ENCODE measurements at regions not wholly inside any gene's neighbourhood (a gene's known extent, or its start where the extent isn't known, plus 50 kb on each side); places are given as distances from the start of the nearest gene placed in this dataset.

DNA sequence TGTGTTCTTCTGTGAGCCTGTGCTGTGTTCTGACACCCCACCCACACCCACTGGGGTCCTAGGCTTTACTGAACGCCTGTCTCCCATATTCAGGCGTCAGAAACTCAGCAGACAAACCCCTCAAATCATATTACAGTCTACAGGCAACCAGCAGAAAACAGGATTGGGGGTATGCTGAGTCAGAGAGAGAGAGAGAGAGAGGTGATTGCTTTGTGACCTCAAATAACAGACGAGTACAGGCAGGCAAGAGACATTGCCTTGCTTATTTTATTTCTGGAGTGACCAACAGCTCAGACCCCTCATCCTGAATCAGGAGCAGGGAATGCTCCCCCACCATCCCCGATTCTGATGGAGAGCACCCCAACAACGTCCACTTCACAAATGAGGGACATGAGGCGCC is 473.9 kb downstream of the PMP22 start:
- Histone ChIP-seq H3K4me2 (ENCODE audit: low read length) (no peak overlapping the region), H4K20me1 (ENCODE audit: insufficient read depth) (no peaks in the 10 kb centered on the region), H3K27ac (ENCODE audit: low read depth, low read length) (no peak overlapping the region), H3K79me2 (ENCODE audit: insufficient read depth, low read length) (no peaks in the 10 kb centered on the region), H2AFZ (ENCODE audit: low read depth, low read length, poor library complexity, severe bottlenecking) (no peak overlapping the region), H3K9me3 (ENCODE audit: control insufficient read depth in 1 of 2, insufficient read depth in 1 of 2, low read depth in 1 of 2, low read length in 2 of 2) (no peaks in the 10 kb centered on the region; a peak in 1 of 4 replicates), H3K27me3 (ENCODE audit: insufficient read depth, low read length) (no peaks in the 10 kb centered on the region), H3K4me1 (ENCODE audit: control insufficient read depth in 1 of 2, insufficient read depth in 2 of 2, low read length in 2 of 2) (no peaks in the 10 kb centered on the region), H3K36me3 (ENCODE audit: control insufficient read depth in 1 of 2, insufficient read depth in 2 of 2, low read length in 2 of 2) (no peaks in the 10 kb centered on the region), H3K4me3 (replicated peaks in 1 of 2; ENCODE audit: low read depth in 1 of 2, low read length in 2 of 2) (no peak overlapping the region), H3K9ac (ENCODE audit: low read length) (no peak overlapping the region), H3K9me2 (ENCODE audit: insufficient read depth) (no peaks in the 10 kb centered on the region)
- DNase-seq (ENCODE audit: low read depth, low spot score), result no peak
- CTCF ChIA-PET, result no interaction called here
- intact Hi-C loops (cut with micrococcal nuclease), result no loop called here
- TF ChIP-seq EGR1 (IDR thresholded peaks at IDR 0.05; ENCODE audit: low read depth), result no peak
- no peak for TF ChIP-seq POLR2A (IDR thresholded peaks at IDR 0.05; ENCODE audit: borderline replicate concordance, extremely low read depth, insufficient read depth, insufficient read length)
- TF ChIP-seq, protein P1, sequence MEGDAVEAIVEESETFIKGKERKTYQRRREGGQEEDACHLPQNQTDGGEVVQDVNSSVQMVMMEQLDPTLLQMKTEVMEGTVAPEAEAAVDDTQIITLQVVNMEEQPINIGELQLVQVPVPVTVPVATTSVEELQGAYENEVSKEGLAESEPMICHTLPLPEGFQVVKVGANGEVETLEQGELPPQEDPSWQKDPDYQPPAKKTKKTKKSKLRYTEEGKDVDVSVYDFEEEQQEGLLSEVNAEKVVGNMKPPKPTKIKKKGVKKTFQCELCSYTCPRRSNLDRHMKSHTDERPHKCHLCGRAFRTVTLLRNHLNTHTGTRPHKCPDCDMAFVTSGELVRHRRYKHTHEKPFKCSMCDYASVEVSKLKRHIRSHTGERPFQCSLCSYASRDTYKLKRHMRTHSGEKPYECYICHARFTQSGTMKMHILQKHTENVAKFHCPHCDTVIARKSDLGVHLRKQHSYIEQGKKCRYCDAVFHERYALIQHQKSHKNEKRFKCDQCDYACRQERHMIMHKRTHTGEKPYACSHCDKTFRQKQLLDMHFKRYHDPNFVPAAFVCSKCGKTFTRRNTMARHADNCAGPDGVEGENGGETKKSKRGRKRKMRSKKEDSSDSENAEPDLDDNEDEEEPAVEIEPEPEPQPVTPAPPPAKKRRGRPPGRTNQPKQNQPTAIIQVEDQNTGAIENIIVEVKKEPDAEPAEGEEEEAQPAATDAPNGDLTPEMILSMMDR (IDR thresholded peaks at IDR 0.05 in 2 of 3, conservative IDR thresholded peaks at IDR 0.05 in 1 of 3; ENCODE audit: borderline replicate concordance in 1 of 3, insufficient read depth in 1 of 3, low read depth in 2 of 3, low read length in 2 of 3), result no peak
- no peak for TF ChIP-seq SP1 (IDR thresholded peaks at IDR 0.05; ENCODE audit: low read depth)
- no peak for TF ChIP-seq ELF1 (IDR thresholded peaks at IDR 0.05; ENCODE audit: borderline replicate concordance, low read depth)
- no peak for TF ChIP-seq ZFX (IDR thresholded peaks at IDR 0.05)
- TF ChIP-seq RAD21 (IDR thresholded peaks at IDR 0.05; ENCODE audit: low read depth), result no peak
- TF ChIP-seq EZH2phosphoT487 (IDR thresholded peaks at IDR 0.05; ENCODE audit: borderline replicate concordance), result no peak
- no peak for TF ChIP-seq POLR2AphosphoS5 (IDR thresholded peaks at IDR 0.05; ENCODE audit: low read depth, low read length)
- no peak for TF ChIP-seq JUND (IDR thresholded peaks at IDR 0.05)
- TF ChIP-seq FOSL1 (IDR thresholded peaks at IDR 0.05; ENCODE audit: low read depth), result no peak
- TF ChIP-seq TCF7L2 (IDR thresholded peaks at IDR 0.05; ENCODE audit: borderline replicate concordance, extremely low read depth, insufficient read depth, insufficient read length), result no peak
- TF ChIP-seq SIN3A (IDR thresholded peaks at IDR 0.05; ENCODE audit: low read depth), result no peak
- no peak for TF ChIP-seq SRF (IDR thresholded peaks at IDR 0.05; ENCODE audit: low read depth)
- no peak for TF ChIP-seq CBX3 (IDR thresholded peaks at IDR 0.05; ENCODE audit: low read depth)
- no peak for TF ChIP-seq ZBTB33 (IDR thresholded peaks at IDR 0.05; ENCODE audit: extremely low read depth, insufficient replicate concordance, low read length)
- TF ChIP-seq ZNF274 (IDR thresholded peaks at IDR 0.05; ENCODE audit: low read depth, low read length), result no peak
- TF ChIP-seq CEBPB (IDR thresholded peaks at IDR 0.05; ENCODE audit: low read depth), result no peak
- TF ChIP-seq EZH2 (IDR thresholded peaks at IDR 0.05), result no peak
- ATAC-seq, result no peak
- RAD21 ChIA-PET (ENCODE audit: low non-redundant PET in 1 of 2, low total read pairs in 2 of 2, uncharacterized antibody in 2 of 2, unreplicated experiment in 2 of 2), result no interaction called here
- no TSS peak for BruUV-seq (replicated peaks)
- POLR2A ChIA-PET, result no interaction called here
